GM19239 (cell line): ENCODE measurements at regions not wholly inside any gene's neighbourhood (a gene's known extent, or its start where the extent isn't known, plus 50 kb on each side); places are given as distances from the start of the nearest gene placed in this dataset.

Experiments
- DNase-seq: peaks from one replicate; pipeline ENCODE4 v3.0.0; 2011; ENCODE audit warnings: low spot score; ENCODE audit not compliant: insufficient read length
- FAIRE-seq: peaks from 2 replicates; lab custom pipeline; 2011; peaks lifted over from hg19 to GRCh38; lab: Jason Lieb, UNC

- FAIRE-seq (no peak), DNase-seq (no peak)
These were observed 465.6 kb upstream of the AGA start for GRCh38 chr4:177907736-177908424.

GRCh38 chr4:177921715-177922114 lies 479.5 kb upstream of the AGA start:
- DNase-seq (no peak), FAIRE-seq (no peak)

GRCh38 chr4:177923888-177924287 lies 481.7 kb upstream of the AGA start:
- DNase-seq = no peak
- no peak for FAIRE-seq

- DNase-seq = no peak
- FAIRE-seq = no peak
These were observed 494.8 kb upstream of the AGA start for GRCh38 chr4:177937041-177937440.

GRCh38 chr4:177938226-177938625 lies 496.0 kb upstream of the AGA start:
- FAIRE-seq (no peak), DNase-seq (no peak)

- FAIRE-seq = no peak
These were observed 503.0 kb upstream of the AGA start for GRCh38 chr4:177945268-177945667.

GRCh38 chr4:177947607-177948006 lies 505.4 kb upstream of the AGA start:
- FAIRE-seq = no peak
- no peak for DNase-seq

More at GRCh38 chr4:177945268-177945667, 503.0 kb upstream of the AGA start:
- no peak for DNase-seq

- DNase-seq (no peak), FAIRE-seq (no peak)
These were observed 506.6 kb upstream of the AGA start for GRCh38 chr4:177948853-177949252.

GRCh38 chr4:177951026-177951425 lies 508.8 kb upstream of the AGA start:
- FAIRE-seq = no peak
- no peak for DNase-seq

- FAIRE-seq (no peak), DNase-seq (no peak)
These were observed 510.5 kb upstream of the AGA start for GRCh38 chr4:177952723-177953122.

- no peak for FAIRE-seq
- DNase-seq = no peak
These were observed 515.5 kb upstream of the AGA start for GRCh38 chr4:177957596-177958360.

GRCh38 chr4:177960566-177960965 lies 518.3 kb upstream of the AGA start:
- DNase-seq = no peak
- FAIRE-seq = no peak

GRCh38 chr4:177961761-177962380 lies 519.6 kb upstream of the AGA start:
- FAIRE-seq (no peak), DNase-seq (no peak)

GRCh38 chr4:177964061-177964460 lies 521.8 kb upstream of the AGA start:
- FAIRE-seq = no peak
- no peak for DNase-seq

- no peak for FAIRE-seq
- DNase-seq = no peak
These were observed 522.5 kb upstream of the AGA start for GRCh38 chr4:177964693-177965168.

- FAIRE-seq (no peak), DNase-seq (no peak)
These were observed 525.1 kb upstream of the AGA start for GRCh38 chr4:177967328-177967727.

- no peak for FAIRE-seq
- DNase-seq = no peak
These were observed 526.7 kb upstream of the AGA start for GRCh38 chr4:177968817-177969442.

- FAIRE-seq (no peak), DNase-seq (no peak)
These were observed 532.2 kb upstream of the AGA start for GRCh38 chr4:177974461-177974860.

- no peak for DNase-seq
- FAIRE-seq = no peak
These were observed 533.2 kb upstream of the AGA start for GRCh38 chr4:177975315-177975987.

- FAIRE-seq = no peak
These were observed 544.0 kb upstream of the AGA start for GRCh38 chr4:177986236-177986635.

More at GRCh38 chr4:177986236-177986635, 544.0 kb upstream of the AGA start:
- DNase-seq = no peak
